ENCODE measurements at regions not wholly inside any gene's neighbourhood (a gene's known extent, or its start where the extent isn't known, plus 50 kb on each side); places are given as distances from the start of the nearest gene placed in this dataset.

DNA sequence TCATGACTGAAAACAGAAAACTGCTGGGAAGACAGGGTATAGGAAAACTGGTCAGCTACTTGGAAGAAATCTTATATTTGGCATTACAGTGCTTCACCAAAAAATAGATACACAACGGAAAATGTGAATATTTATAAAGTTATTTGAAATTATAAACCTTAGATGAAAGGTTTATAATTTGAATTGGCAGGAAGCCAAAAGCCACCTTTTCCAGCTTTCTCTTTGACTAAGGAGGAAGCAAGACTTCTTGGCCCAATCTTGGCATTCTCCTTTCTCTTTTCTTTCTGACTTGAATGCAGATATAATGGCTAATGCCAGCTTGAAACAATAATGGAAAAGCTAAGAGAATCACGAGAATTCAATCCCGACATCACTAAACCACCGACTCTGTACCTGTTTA lies 196.5 kb upstream of the PIK3C3 start:
- Histone ChIP-seq H3K9me3 (no peaks in the 10 kb centered on the region), H3K27me3 (no peaks in the 10 kb centered on the region), H3K36me3 (no peaks in the 10 kb centered on the region), H3K4me1 (no peaks in the 10 kb centered on the region), H3K27ac (no peak overlapping the region), H3K4me3 (no peak overlapping the region)
- TF ChIP-seq, protein P1, sequence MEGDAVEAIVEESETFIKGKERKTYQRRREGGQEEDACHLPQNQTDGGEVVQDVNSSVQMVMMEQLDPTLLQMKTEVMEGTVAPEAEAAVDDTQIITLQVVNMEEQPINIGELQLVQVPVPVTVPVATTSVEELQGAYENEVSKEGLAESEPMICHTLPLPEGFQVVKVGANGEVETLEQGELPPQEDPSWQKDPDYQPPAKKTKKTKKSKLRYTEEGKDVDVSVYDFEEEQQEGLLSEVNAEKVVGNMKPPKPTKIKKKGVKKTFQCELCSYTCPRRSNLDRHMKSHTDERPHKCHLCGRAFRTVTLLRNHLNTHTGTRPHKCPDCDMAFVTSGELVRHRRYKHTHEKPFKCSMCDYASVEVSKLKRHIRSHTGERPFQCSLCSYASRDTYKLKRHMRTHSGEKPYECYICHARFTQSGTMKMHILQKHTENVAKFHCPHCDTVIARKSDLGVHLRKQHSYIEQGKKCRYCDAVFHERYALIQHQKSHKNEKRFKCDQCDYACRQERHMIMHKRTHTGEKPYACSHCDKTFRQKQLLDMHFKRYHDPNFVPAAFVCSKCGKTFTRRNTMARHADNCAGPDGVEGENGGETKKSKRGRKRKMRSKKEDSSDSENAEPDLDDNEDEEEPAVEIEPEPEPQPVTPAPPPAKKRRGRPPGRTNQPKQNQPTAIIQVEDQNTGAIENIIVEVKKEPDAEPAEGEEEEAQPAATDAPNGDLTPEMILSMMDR (IDR thresholded peaks at IDR 0.05), result no peak
- no peak for TF ChIP-seq POLR2A (IDR thresholded peaks at IDR 0.05)
- intact Hi-C loops (cut with DNase I), result loop anchor here in 1 of 10 donors (10.0 kb wide), 1 partner anchor 56 kb away; no protein-coding TSS in a partner anchor
- ATAC-seq (no peak), DNase-seq (no peak)
- 88 to 92% (median 91%) methylated on average over 4 of the region's 4 CpGs for WGBS, 4 donors

DNA sequence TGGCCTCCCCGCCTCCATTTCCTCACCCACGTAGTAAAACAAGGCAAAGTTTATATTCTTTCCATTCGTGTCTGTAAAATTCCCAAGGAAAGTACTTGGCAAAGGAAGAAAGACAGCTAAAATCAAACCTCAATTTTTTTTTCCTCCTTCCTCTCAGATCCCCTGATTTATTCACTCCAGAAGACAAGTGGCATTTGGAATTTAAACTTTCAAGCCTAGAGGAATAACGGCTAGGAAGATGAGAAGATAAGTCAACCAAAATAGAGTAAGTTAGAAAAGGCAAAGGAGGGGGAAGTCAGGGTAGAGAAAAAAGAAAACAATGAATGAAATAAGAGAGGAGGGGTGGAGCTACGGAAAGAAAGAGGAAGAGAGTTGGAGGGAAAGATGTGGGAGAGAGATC lies 198.9 kb upstream of the PIK3C3 start:
- Histone ChIP-seq H3K4me1 (no peaks in the 10 kb centered on the region), H3K27ac (no peak overlapping the region), H3K36me3 (no peaks in the 10 kb centered on the region), H3K4me3 (no peak overlapping the region), H3K27me3 (no peaks in the 10 kb centered on the region), H3K9me3 (no peaks in the 10 kb centered on the region)
- intact Hi-C loops (cut with DNase I), result loop anchor here in 1 of 10 donors (10.0 kb wide), 1 partner anchor 59 kb away; no protein-coding TSS in a partner anchor
- 54 to 62% (median 60%) methylated on average over 5 of the region's 5 CpGs for WGBS, 4 donors
- no peak for TF ChIP-seq POLR2A (IDR thresholded peaks at IDR 0.05)
- TF ChIP-seq, protein P1 (IDR thresholded peaks at IDR 0.05), result no peak
- ATAC-seq (no peak), DNase-seq (no peak)

DNA sequence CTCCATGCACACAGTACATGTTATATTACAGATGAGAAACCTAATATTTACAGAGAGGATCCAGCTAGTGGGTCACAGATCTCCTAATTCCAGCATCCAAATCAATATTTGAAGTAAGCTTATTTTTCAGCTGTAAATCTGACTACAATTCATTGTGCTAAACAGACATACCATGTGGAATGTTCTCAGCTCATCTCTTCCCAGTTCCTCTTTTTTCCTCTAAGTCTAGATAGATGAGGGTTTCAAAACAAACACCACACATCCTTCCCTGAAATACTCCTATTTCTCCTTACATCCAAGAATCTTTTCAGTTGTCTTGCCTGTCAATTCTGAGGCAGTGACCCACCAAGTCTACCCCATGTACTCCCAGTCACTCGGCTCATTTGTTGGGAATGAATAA lies 200.7 kb upstream of the PIK3C3 start:
- 83 to 100% (median 92%) methylated on average over 1 of the region's 1 CpG for WGBS, 4 donors
- intact Hi-C loops (cut with DNase I), result loop anchor here in 1 of 10 donors (10.0 kb wide), 1 partner anchor 60 kb away; no protein-coding TSS in a partner anchor
- no peak for DNase-seq
- Histone ChIP-seq H3K4me3 (no peak overlapping the region), H3K9me3 (no peaks in the 10 kb centered on the region), H3K27ac (no peak overlapping the region), H3K4me1 (no peaks in the 10 kb centered on the region), H3K27me3 (no peaks in the 10 kb centered on the region), H3K36me3 (no peaks in the 10 kb centered on the region)
- ATAC-seq, result no peak
- TF ChIP-seq POLR2A (IDR thresholded peaks at IDR 0.05), result no peak
- TF ChIP-seq, protein P1 (IDR thresholded peaks at IDR 0.05), result no peak

DNA sequence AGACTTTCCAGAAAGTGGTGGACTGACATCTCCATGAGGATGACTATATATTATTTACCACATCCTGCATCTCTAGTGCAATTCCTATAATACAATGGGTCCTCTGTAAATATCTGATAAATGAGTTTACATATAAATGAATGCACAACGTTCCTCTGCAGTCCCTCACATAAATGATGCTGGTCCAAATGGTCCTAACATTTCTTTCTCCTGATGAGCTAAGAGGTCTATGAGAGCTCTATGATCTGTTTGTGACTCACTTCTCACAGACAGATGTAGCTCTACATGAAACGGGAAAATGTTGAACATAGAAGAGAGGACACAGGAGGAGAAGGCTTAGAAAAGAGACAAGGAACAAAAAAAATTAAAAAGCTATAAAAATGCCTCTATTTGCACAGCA lies 201.2 kb upstream of the PIK3C3 start:
- TF ChIP-seq, protein P1 (IDR thresholded peaks at IDR 0.05), result no peak
- TF ChIP-seq POLR2A (IDR thresholded peaks at IDR 0.05), result no peak

More for the DNA sequence above, 201.2 kb upstream of the PIK3C3 start:
- Histone ChIP-seq H3K9me3 (no peaks in the 10 kb centered on the region), H3K4me1 (no peaks in the 10 kb centered on the region), H3K36me3 (no peaks in the 10 kb centered on the region), H3K27ac (no peak overlapping the region), H3K27me3 (no peaks in the 10 kb centered on the region), H3K4me3 (no peak overlapping the region)
- WGBS, 4 donors, result 61 to 77% (median 67%) methylated on average over 2 of the region's 2 CpGs
- intact Hi-C loops (cut with DNase I), result loop anchor here in 1 of 10 donors (10.0 kb wide), 1 partner anchor 61 kb away; no protein-coding TSS in a partner anchor
- no peak for DNase-seq
- no peak for ATAC-seq
